GM18858 (cell line): ENCODE measurements at regions not wholly inside any gene's neighbourhood (a gene's known extent, or its start where the extent isn't known, plus 50 kb on each side); places are given as distances from the start of the nearest gene placed in this dataset.

Source experiments
- ATAC-seq: cut with Tn5 transposase; IDR thresholded peaks from one replicate; pipeline ENCODE4 v1.9.1; 2021; ENCODE audit not compliant: unreplicated experiment

GRCh38 chr1:69128204-69128603 lies 439.5 kb upstream of the LRRC7 start:
- ATAC-seq: no peak

DNA sequence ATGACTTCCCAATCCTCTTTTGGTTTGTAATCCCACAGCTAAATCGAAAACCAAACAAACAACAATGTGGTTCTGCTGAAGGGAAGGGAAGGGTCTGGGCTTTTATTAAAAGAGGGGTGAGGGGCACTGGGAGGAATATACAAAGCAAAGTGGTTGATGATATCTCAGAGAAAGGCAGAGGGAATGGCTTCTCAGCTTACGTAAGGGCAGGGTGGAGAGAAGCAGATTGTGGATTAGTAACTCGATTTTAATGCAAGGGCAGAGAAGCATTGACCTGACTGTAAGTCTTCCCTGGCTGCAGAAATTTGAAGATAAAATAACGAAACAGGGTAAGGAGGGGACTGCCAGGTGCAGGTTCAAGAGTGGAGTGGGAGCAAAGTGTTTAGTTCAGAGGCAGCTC lies 438.2 kb upstream of the LRRC7 start:
- ATAC-seq: no peak

DNA sequence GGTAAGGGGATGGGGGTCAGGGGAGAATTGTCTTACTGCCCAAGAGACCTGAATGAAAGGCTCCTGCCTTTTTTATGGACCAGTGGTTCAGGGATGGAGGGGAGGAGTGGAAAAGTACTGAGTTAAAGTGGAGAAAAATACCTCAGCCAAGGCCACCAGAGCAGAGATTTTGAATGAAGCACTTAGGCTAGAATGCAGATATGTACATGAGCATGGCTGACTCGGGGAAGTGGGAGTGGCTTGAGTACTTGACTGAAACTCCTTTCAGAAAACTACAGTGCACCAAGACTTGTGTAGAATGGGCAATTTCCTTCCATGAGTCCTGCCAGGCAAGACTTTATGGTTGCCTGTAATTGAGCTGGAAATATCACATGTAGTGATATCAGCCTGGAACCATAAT lies 429.6 kb upstream of the LRRC7 start:
- ATAC-seq: no peak

DNA sequence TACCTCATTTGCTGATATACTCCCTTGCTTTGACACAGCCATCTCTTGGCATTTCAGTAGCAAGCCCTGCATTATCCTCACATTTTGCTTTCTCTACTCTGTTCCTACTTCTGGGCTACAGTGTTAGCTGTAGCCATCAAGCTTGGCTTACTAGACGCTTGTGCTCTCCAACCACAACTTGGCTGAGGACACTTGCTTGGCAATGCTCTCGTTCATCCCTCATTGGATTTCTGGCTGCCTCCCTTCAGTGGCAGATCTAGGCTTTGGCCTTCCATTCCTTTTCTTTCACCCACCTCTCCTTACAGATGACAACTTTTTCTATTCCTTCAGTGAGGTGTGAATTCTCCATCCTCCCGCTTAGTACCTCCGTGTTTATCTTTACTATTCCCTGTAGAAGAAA lies 428.7 kb upstream of the LRRC7 start:
- no peak for ATAC-seq

DNA sequence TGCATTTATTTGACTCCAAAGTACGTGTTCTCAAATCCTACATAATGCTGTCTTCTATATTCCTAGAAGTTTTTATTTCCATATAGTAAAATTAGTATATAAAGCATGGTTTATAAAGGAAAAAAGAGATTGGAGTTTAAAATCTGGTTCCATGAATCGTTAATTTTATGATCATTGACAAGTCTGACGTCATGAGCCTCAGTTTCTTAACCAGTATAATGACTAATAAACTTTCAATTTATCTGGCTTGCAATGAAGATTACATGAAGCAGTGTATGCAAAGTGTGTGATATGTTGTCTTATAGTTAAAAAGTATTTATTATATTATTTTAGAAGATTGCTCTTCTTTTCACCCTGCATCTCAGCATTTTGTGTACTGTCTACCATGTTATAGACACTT lies 421.4 kb upstream of the LRRC7 start:
- ATAC-seq: no peak

DNA sequence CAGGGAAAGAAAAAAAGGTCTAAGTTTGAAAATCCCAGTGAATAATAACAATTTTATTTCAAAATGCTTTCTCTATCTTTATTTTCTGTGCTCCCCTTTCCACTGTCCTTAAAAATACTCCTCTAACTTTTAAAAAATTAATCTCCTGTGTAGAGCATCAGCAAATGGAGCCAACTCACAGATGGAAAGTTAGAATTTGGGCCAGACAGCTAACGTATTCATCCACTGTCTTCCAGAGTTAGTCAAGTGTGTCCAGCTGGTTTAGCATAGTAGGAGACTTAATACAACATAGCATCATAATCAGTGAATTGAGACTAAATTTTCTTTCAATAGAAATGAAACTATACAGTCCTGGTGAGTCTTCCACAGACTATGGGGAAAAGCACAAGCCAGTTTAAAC lies 419.0 kb upstream of the LRRC7 start:
- ATAC-seq: no peak

DNA sequence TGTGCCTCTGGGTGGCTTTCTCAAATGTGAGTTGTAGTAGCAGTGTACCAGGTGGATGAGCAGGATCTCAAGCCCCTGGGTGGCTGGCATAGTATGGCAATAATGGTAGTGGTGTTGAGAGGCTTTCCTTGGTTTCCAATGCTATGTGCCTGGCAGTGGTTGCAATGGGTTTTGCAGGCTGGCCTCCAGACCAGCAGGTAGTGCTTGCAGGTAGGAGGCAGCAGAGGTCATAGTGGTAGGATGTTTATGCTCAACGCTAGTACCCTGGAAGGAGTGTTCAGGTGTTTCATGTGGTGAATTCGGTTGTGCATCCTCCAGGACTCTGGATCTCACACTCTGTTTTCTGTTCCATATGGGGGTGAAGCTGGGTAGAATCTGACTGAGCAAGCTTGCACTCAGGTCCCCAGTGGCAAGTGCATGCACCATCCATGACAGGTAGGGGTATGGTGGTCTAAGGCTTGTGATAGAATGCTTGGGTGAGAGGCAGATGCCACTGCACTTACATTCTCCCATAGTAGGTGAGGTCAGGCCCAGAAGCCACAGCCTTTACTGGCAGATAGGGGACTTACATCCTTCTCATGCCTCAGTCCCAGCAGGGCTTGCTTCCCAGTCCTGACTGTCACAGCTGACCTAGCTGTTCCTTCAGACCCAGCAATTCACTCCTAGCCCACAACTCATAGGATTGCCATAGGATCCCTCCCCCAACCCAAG lies 410.5 kb upstream of the LRRC7 start:
- ATAC-seq: no peak

GRCh38 chr1:69163241-69163640 lies 404.5 kb upstream of the LRRC7 start:
- no peak for ATAC-seq

GRCh38 chr1:69163779-69164178 lies 403.9 kb upstream of the LRRC7 start:
- ATAC-seq: no peak

DNA sequence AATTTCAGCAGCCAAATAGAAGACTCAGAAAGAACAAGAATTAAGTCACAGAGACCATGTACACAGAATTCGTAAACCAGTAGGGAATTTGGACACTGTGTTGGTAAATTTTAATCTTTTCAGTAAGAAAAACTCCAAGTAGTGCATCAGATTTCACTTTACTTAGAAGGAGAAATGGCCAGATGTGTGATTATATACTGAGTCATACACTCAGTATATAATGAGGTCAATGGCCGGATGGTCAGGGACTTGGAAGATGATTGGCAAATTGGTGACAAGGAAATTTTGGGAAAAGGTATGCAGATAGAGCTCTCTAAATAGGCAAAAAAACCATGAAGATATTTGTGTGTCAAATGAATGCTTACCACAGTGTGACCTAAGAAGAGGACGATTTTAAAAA lies 399.8 kb upstream of the LRRC7 start:
- ATAC-seq: no peak

DNA sequence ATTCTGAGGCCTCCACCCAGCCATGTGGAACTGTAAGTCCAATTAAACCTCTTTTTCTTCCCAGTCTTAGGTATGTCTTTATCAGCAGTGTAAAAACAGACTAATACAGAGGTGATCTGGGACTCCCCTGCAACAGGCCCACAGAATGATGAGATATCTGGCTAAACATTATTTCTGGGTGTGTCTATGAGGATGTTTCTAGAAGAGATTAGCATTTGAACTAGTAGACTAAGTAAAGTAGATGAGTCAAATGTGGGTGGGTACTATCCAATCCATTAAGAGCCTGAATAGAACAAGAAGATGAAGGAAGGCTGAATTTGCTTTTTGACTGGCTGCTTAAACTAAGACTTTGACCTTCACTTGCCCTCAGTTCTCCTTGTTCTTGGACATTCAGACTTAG lies 396.5 kb upstream of the LRRC7 start:
- no peak for ATAC-seq

- no peak for ATAC-seq
Observed at GRCh38 chr1:69172003-69173000, 395.4 kb upstream of the LRRC7 start.

DNA sequence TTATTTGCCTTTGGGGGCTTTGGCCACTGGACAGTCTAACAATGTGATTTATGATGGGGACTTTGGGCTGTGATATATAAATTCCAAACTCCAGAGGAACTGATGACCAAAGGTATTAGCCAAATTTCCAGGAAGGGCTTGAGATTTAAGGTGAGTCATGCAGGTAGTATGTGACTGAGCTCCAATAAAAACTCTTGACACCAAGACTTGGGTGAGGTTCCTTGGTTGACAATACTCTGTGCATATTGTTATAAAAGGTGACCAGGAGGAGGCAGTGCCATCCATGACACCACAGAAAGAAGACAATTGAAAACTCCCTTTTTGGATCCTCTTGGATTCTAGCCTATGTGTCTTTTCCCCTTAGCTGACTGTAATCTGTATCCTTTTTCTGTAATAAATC lies 392.7 kb upstream of the LRRC7 start:
- no peak for ATAC-seq

- ATAC-seq: no peak
Observed at GRCh38 chr1:69180358-69180757, 387.4 kb upstream of the LRRC7 start.

GRCh38 chr1:69185378-69185777 lies 382.3 kb upstream of the LRRC7 start:
- no peak for ATAC-seq

- no peak for ATAC-seq
Observed at GRCh38 chr1:69191335-69191734, 376.4 kb upstream of the LRRC7 start.

DNA sequence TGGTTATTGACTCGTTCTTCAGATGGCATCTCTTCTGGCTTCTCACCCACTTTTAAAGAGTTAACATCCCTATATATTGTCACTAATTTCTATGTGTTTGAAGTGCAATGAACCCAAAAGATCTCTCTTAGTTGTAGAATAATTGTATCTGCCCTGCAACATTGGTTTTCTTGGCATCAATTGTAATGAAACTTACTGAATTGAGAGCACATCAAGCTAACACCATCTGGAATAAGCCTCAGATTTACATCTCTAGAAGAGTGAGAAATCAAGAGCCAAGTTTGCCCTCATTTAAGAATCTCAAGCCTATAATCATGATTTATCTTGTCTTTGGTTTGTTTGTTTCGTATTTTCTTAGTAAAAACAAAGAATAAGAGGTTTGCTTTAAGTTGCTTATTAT lies 372.6 kb upstream of the LRRC7 start:
- no peak for ATAC-seq

GRCh38 chr1:69196071-69196470 lies 371.7 kb upstream of the LRRC7 start:
- ATAC-seq: no peak

DNA sequence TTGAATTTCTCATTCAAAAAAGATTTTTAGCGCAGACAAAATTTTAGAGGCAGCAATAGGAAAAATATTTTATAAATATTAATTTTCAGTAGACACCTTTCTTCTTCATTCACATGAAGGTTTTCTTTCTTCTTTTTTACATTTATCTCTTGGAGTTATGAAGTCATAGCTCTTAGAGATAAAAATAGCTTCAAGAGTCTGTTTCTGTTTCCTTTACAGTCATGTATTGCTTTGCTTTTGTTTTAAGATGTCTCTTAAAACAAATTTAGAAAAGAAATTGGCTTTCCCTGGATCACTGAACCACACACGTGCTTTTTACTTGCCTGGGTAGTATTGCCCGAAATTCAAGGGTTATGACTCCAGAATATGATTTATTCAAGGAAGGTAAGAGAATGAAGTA lies 369.9 kb upstream of the LRRC7 start:
- no peak for ATAC-seq

GRCh38 chr1:69201716-69202115 lies 366.0 kb upstream of the LRRC7 start:
- no peak for ATAC-seq

DNA sequence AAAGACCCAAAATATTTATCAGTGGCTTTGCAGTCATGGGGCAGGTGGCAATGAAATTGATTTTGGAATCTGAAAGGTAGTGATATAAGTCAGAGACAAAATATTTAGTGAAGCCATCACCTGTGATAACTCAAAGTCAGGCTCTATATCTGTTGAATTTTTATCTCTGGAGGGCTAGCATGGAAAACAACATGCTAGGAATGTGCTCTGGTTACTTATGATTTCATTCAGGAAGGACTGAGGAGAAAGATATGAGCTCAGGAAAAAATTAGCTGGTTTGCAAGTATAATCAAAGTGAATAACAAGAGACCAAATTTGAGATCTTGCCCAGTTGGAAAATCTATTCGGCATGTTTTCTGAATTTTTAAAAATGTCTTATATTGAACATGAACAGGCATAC lies 364.6 kb upstream of the LRRC7 start:
- ATAC-seq: no peak

DNA sequence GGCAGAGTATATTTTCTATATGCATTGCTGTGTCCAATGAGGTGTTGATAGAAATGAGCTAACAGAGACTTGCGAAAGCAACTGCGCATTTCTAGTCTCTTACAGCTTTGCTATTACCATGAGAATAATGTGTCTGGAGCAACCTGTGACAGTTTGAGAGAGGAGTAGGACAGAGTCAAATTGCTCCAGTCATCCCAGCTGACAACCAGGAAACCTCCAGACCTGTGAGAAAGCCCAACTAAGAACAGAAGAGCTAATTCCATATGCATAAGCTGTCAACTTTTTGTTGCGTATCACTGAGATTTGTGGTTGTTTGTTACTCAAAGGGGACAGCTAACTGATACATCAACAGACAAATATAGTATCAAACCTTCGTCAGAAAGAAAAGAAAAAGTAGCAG lies 354.1 kb upstream of the LRRC7 start:
- no peak for ATAC-seq
